ENCODE measurements at regions not wholly inside any gene's neighbourhood (a gene's known extent, or its start where the extent isn't known, plus 50 kb on each side); places are given as distances from the start of the nearest gene placed in this dataset.

- H3K27ac ChIP-seq (ENCODE audit: low read length), result no peak overlapping the region
- H3F3A ChIP-seq (ENCODE audit: insufficient read depth, low read length), result no peaks in the 10 kb centered on the region
- H3K9ac ChIP-seq (ENCODE audit: low read length), result no peak overlapping the region
- no peak for TF ChIP-seq EZH2 (optimal IDR thresholded peaks at IDR 0.05; ENCODE audit: low read depth, low read length)
- no peak for TF ChIP-seq EZH2phosphoT487 (IDR thresholded peaks at IDR 0.05; ENCODE audit: low read length)
- TF ChIP-seq, protein P1, sequence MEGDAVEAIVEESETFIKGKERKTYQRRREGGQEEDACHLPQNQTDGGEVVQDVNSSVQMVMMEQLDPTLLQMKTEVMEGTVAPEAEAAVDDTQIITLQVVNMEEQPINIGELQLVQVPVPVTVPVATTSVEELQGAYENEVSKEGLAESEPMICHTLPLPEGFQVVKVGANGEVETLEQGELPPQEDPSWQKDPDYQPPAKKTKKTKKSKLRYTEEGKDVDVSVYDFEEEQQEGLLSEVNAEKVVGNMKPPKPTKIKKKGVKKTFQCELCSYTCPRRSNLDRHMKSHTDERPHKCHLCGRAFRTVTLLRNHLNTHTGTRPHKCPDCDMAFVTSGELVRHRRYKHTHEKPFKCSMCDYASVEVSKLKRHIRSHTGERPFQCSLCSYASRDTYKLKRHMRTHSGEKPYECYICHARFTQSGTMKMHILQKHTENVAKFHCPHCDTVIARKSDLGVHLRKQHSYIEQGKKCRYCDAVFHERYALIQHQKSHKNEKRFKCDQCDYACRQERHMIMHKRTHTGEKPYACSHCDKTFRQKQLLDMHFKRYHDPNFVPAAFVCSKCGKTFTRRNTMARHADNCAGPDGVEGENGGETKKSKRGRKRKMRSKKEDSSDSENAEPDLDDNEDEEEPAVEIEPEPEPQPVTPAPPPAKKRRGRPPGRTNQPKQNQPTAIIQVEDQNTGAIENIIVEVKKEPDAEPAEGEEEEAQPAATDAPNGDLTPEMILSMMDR (IDR thresholded peaks at IDR 0.05; ENCODE audit: low read length), result no peak
- H3K36me3 ChIP-seq (replicated peaks; ENCODE audit: insufficient read depth, low read length), result no peaks in the 10 kb centered on the region
- no peaks in the 10 kb centered on the region for H4K20me1 ChIP-seq (ENCODE audit: insufficient read depth, low read length)
- no peak for DNase-seq
- H2AFZ ChIP-seq (ENCODE audit: low read length), result no peak overlapping the region
- no peak overlapping the region for H3K4me2 ChIP-seq (ENCODE audit: low read depth, low read length)
- H3K9me3 ChIP-seq (replicated peaks; ENCODE audit: insufficient read depth, low read length), result no peaks in the 10 kb centered on the region
- H3K4me1 ChIP-seq (ENCODE audit: low read length), result no peaks in the 10 kb centered on the region
- H3K27me3 ChIP-seq (replicated peaks; ENCODE audit: insufficient read depth, low read length), result no peaks in the 10 kb centered on the region
- H3K9me2 ChIP-seq (replicated peaks; ENCODE audit: insufficient read depth, low read length), result no peaks in the 10 kb centered on the region
- H3K79me2 ChIP-seq (ENCODE audit: low read length), result no peaks in the 10 kb centered on the region
- H3K4me3 ChIP-seq (ENCODE audit: low read length), result no peak overlapping the region
Measured at GRCh38 chr3:73927203-73927570, 302.4 kb upstream of the PDZRN3 start.

GRCh38 chr3:73926360-73927202 is 301.8 kb upstream of the PDZRN3 start:
- Histone ChIP-seq H3K4me3 (ENCODE audit: low read length) (no peak overlapping the region), H4K20me1 (ENCODE audit: insufficient read depth, low read length) (no peaks in the 10 kb centered on the region), H3K27ac (ENCODE audit: low read length) (no peak overlapping the region), H3K4me2 (ENCODE audit: low read depth, low read length) (no peak overlapping the region), H3K9ac (ENCODE audit: low read length) (no peak overlapping the region), H3K9me2 (replicated peaks; ENCODE audit: insufficient read depth, low read length) (no peaks in the 10 kb centered on the region), H3K36me3 (replicated peaks; ENCODE audit: insufficient read depth, low read length) (no peaks in the 10 kb centered on the region), H3K9me3 (replicated peaks; ENCODE audit: insufficient read depth, low read length) (no peaks in the 10 kb centered on the region), H3K79me2 (ENCODE audit: low read length) (no peaks in the 10 kb centered on the region), H2AFZ (ENCODE audit: low read length) (no peak overlapping the region), H3K4me1 (ENCODE audit: low read length) (no peaks in the 10 kb centered on the region), H3K27me3 (replicated peaks; ENCODE audit: insufficient read depth, low read length) (no peaks in the 10 kb centered on the region), H3F3A (ENCODE audit: insufficient read depth, low read length) (no peaks in the 10 kb centered on the region)
- TF ChIP-seq EZH2 (optimal IDR thresholded peaks at IDR 0.05; ENCODE audit: low read depth, low read length) (no peak), EZH2phosphoT487 (IDR thresholded peaks at IDR 0.05; ENCODE audit: low read length) (no peak)
- TF ChIP-seq, protein P1 (IDR thresholded peaks at IDR 0.05; ENCODE audit: low read length), result no peak
- DNase-seq, result no peak

GRCh38 chr3:73925011-73925410 is 300.3 kb upstream of the PDZRN3 start:
- no peaks in the 10 kb centered on the region for H3K27me3 ChIP-seq (replicated peaks; ENCODE audit: insufficient read depth, low read length)
- H3K4me3 ChIP-seq (ENCODE audit: low read length), result no peak overlapping the region
- H3F3A ChIP-seq (ENCODE audit: insufficient read depth, low read length), result no peaks in the 10 kb centered on the region
- TF ChIP-seq EZH2phosphoT487 (IDR thresholded peaks at IDR 0.05; ENCODE audit: low read length), result no peak
- TF ChIP-seq EZH2 (optimal IDR thresholded peaks at IDR 0.05; ENCODE audit: low read depth, low read length), result no peak
- TF ChIP-seq, protein P1 (IDR thresholded peaks at IDR 0.05; ENCODE audit: low read length), result no peak
- H3K4me1 ChIP-seq (ENCODE audit: low read length), result no peaks in the 10 kb centered on the region
- H3K36me3 ChIP-seq (replicated peaks; ENCODE audit: insufficient read depth, low read length), result no peaks in the 10 kb centered on the region
- no peaks in the 10 kb centered on the region for H3K79me2 ChIP-seq (ENCODE audit: low read length)
- no peak overlapping the region for H3K9ac ChIP-seq (ENCODE audit: low read length)
- no peaks in the 10 kb centered on the region for H4K20me1 ChIP-seq (ENCODE audit: insufficient read depth, low read length)
- no peaks in the 10 kb centered on the region for H3K9me3 ChIP-seq (replicated peaks; ENCODE audit: insufficient read depth, low read length)
- H3K27ac ChIP-seq (ENCODE audit: low read length), result no peak overlapping the region
- H3K9me2 ChIP-seq (replicated peaks; ENCODE audit: insufficient read depth, low read length), result no peaks in the 10 kb centered on the region
- no peak overlapping the region for H2AFZ ChIP-seq (ENCODE audit: low read length)
- no peak overlapping the region for H3K4me2 ChIP-seq (ENCODE audit: low read depth, low read length)
- no peak for DNase-seq
